HEK293 (cell line): ENCODE measurements at regions not wholly inside any gene's neighbourhood (a gene's known extent, or its start where the extent isn't known, plus 50 kb on each side); places are given as distances from the start of the nearest gene placed in this dataset.

ENCODE experiments used
- CTCF ChIA-PET: fragments of 350-600 bp; formaldehyde crosslinking; extraction: SDS; loops from one replicate; lab custom pipeline; 2021; ENCODE audit warnings: antibody characterized with exemption; lab: Yijun Ruan, JAX
- POLR2A ChIA-PET: fragments of 300-600 bp; formaldehyde crosslinking; extraction: SDS; loops from one replicate; lab custom pipeline; 2020; ENCODE audit warnings: antibody characterized with exemption, inconsistent platforms; lab: Yijun Ruan, JAX
- H3K27ac ChIP-seq: fragments of 200-500 bp; sonication (Bioruptor generic); 2 replicates; pipeline ENCODE4 v1.5.1; 2014; ENCODE audit warnings: low read depth, low read length, control low read depth, inconsistent platforms; ENCODE audit errors: extremely low read depth
- H3K36me3 ChIP-seq, 2 experiments: fragments of 200-500 bp in 1 of 2; sonication (Bioruptor generic) in 1 of 2; 1 replicate in 1 of 2; 2 replicates in 1 of 2; pipeline ENCODE4 v1.5.1; 2014 to 2017; ENCODE audit warnings: inconsistent platforms in 2 of 2, low read length in 2 of 2; ENCODE audit not compliant: control insufficient read depth in 2 of 2, insufficient read depth in 1 of 2
- H3K4me1 ChIP-seq: fragments of 200-500 bp; sonication (Bioruptor generic); 2 replicates; pipeline ENCODE4 v1.5.1; 2014; ENCODE audit warnings: mild to moderate bottlenecking, low read length, inconsistent platforms; ENCODE audit not compliant: control insufficient read depth, insufficient read depth
- H3K4me3 ChIP-seq: 2 replicates; pipeline ENCODE4 v1.5.1; 2011; ENCODE audit warnings: low read depth, mild to moderate bottlenecking, control low read depth, low read length, moderate library complexity
- H3K9me3 ChIP-seq: fragments of 200-500 bp; sonication (Bioruptor generic); 2 replicates; pipeline ENCODE4 v1.5.1; 2014; ENCODE audit warnings: low read depth, low read length, inconsistent platforms; ENCODE audit not compliant: control insufficient read depth, insufficient read depth
- KLF8 ChIP-seq: fragments of 450-650 bp; formaldehyde crosslinking; IDR thresholded peaks from 2 replicates; pipeline ENCODE4 v1.5.1; 2016; ENCODE audit warnings: missing biosample characterization, missing genetic modification characterization
- ZBTB48 ChIP-seq: fragments of 450-650 bp; formaldehyde crosslinking; IDR thresholded peaks from 2 replicates; pipeline ENCODE4 v1.5.1; 2016; ENCODE audit warnings: missing biosample characterization, missing genetic modification characterization
- ZFP3 ChIP-seq: fragments of 450-650 bp; formaldehyde crosslinking; IDR thresholded peaks from 2 replicates; pipeline ENCODE4 v1.5.1; 2016; ENCODE audit warnings: low read depth, missing biosample characterization, missing genetic modification characterization
- ZNF16 ChIP-seq: fragments of 450-650 bp; formaldehyde crosslinking; IDR thresholded peaks from 2 replicates; pipeline ENCODE4 v1.5.1; 2016; ENCODE audit warnings: low read depth, missing biosample characterization, missing genetic modification characterization
- ZNF169 ChIP-seq: fragments of 450-650 bp; formaldehyde crosslinking; IDR thresholded peaks from 2 replicates; pipeline ENCODE4 v1.5.1; 2016; ENCODE audit warnings: missing biosample characterization, missing genetic modification characterization
- ZNF19 ChIP-seq: fragments of 450-650 bp; formaldehyde crosslinking; IDR thresholded peaks from 2 replicates; pipeline ENCODE4; 2016; ENCODE audit warnings: missing biosample characterization, missing genetic modification characterization, low read depth
- ZNF248 ChIP-seq: fragments of 450-650 bp; formaldehyde crosslinking; IDR thresholded peaks from 2 replicates; pipeline ENCODE4 v1.5.1; 2017; ENCODE audit warnings: missing biosample characterization, missing genetic modification characterization
- ZNF280D ChIP-seq: fragments of 450-650 bp; formaldehyde crosslinking; IDR thresholded peaks from 2 replicates; pipeline ENCODE4 v1.5.1; 2016; ENCODE audit warnings: missing biosample characterization, missing genetic modification characterization
- ZNF404 ChIP-seq: fragments of 450-650 bp; formaldehyde crosslinking; IDR thresholded peaks from 2 replicates; pipeline ENCODE4 v1.5.1; 2017; ENCODE audit warnings: missing biosample characterization, missing genetic modification characterization
- ZNF426 ChIP-seq: fragments of 450-650 bp; formaldehyde crosslinking; IDR thresholded peaks from 2 replicates; pipeline ENCODE4 v1.5.1; 2017; ENCODE audit warnings: missing biosample characterization, missing genetic modification characterization, mild to moderate bottlenecking, inconsistent platforms, moderate library complexity
- ZNF624 ChIP-seq: fragments of 450-650 bp; formaldehyde crosslinking; IDR thresholded peaks from 2 replicates; pipeline ENCODE4 v1.5.1; 2017; ENCODE audit warnings: missing biosample characterization, missing genetic modification characterization
- ZNF692 ChIP-seq: fragments of 450-650 bp; formaldehyde crosslinking; IDR thresholded peaks from 2 replicates; pipeline ENCODE4 v1.5.1; 2016; ENCODE audit warnings: missing biosample characterization, missing genetic modification characterization
- ZSCAN4 ChIP-seq: fragments of 450-650 bp; formaldehyde crosslinking; IDR thresholded peaks from 2 replicates; pipeline ENCODE4 v1.5.1; 2017; ENCODE audit warnings: missing biosample characterization, missing genetic modification characterization
- TF ChIP-seq, protein P1 (sequence below): fragments of 450-650 bp; formaldehyde crosslinking; IDR thresholded peaks from 2 replicates; pipeline ENCODE4 v1.5.1; 2017; ENCODE audit warnings: missing biosample characterization, mild to moderate bottlenecking, missing genetic modification characterization, moderate library complexity
- TF ChIP-seq, protein P2 (sequence below): fragments of 450-650 bp; formaldehyde crosslinking; IDR thresholded peaks from 2 replicates; pipeline ENCODE4; 2016; ENCODE audit warnings: missing biosample characterization, missing genetic modification characterization
- TF ChIP-seq, protein P3 (sequence below): fragments of 450-650 bp; formaldehyde crosslinking; IDR thresholded peaks from 2 replicates; pipeline ENCODE4 v1.5.1; 2016; ENCODE audit warnings: missing biosample characterization, missing genetic modification characterization, low read depth
- TF ChIP-seq, protein P4 (sequence below): fragments of 450-650 bp; formaldehyde crosslinking; IDR thresholded peaks from 2 replicates; pipeline ENCODE4 v1.5.1; 2016; ENCODE audit warnings: missing biosample characterization, missing genetic modification characterization, borderline replicate concordance
- TF ChIP-seq, protein P5 (sequence below): fragments of 450-650 bp; formaldehyde crosslinking; IDR thresholded peaks from 2 replicates; pipeline ENCODE4 v1.5.1; 2016; ENCODE audit warnings: missing biosample characterization, missing genetic modification characterization, borderline replicate concordance

DNA sequence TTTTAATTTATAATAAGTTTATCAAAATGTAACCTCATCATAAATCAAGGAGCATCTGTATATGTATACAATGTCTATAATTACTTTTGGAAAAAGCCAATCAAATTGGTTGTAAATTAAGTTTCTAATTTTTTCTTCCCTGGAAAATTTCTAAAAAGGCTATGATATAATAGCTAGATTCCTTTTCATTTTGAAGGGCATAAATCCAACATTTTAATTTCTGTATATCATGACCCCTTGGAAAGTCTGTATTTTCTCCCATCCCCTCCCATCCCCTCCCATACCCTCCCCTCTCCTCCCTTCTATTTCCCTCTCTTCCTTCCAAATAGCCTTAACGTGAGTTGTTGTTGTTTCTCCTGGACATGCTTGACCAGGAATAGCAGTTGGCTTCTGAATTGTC is 247.1 kb upstream of the FSTL5 start (continued):
- no peak for TF ChIP-seq ZNF280D
- TF ChIP-seq, protein P1, sequence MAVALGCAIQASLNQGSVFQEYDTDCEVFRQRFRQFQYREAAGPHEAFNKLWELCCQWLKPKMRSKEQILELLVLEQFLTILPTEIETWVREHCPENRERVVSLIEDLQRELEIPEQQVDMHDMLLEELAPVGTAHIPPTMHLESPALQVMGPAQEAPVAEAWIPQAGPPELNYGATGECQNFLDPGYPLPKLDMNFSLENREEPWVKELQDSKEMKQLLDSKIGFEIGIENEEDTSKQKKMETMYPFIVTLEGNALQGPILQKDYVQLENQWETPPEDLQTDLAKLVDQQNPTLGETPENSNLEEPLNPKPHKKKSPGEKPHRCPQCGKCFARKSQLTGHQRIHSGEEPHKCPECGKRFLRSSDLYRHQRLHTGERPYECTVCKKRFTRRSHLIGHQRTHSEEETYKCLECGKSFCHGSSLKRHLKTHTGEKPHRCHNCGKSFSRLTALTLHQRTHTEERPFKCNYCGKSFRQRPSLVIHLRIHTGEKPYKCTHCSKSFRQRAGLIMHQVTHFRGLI (tag by site-specific recombination) = no peak
- TF ChIP-seq, protein P2, sequence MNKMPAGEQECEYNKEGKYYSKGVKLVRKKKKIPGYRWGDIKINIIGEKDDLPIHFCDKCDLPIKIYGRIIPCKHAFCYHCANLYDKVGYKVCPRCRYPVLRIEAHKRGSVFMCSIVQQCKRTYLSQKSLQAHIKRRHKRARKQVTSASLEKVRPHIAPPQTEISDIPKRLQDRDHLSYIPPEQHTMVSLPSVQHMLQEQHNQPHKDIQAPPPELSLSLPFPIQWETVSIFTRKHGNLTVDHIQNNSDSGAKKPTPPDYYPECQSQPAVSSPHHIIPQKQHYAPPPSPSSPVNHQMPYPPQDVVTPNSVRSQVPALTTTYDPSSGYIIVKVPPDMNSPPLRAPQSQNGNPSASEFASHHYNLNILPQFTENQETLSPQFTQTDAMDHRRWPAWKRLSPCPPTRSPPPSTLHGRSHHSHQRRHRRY (tag by site-specific recombination) = no peak
- TF ChIP-seq ZNF426 (tag by site-specific recombination) = no peak

- H3K4me3 ChIP-seq = no peak overlapping the region
- H3K9me3 ChIP-seq = no peaks in the 10 kb centered on the region
- ChIA-PET CTCF (no interaction called here), POLR2A (no interaction called here)
- H3K27ac ChIP-seq = no peak overlapping the region
- H3K4me1 ChIP-seq = no peaks in the 10 kb centered on the region
- no peaks in the 10 kb centered on the region for H3K36me3 ChIP-seq
- TF ChIP-seq ZSCAN4 (tag by site-specific recombination) (no peak), ZNF692 (tag by site-specific recombination) (no peak), ZNF16 (no peak), ZNF248 (tag by site-specific recombination) (no peak), KLF8 (tag by site-specific recombination) (no peak), ZBTB48 (tag by site-specific recombination) (no peak), ZNF404 (tag by site-specific recombination) (no peak), ZNF19 (tag by site-specific recombination) (no peak), ZFP3 (tag by site-specific recombination) (no peak), ZNF169 (no peak), ZNF624 (tag by site-specific recombination) (no peak)
- TF ChIP-seq, protein P3, sequence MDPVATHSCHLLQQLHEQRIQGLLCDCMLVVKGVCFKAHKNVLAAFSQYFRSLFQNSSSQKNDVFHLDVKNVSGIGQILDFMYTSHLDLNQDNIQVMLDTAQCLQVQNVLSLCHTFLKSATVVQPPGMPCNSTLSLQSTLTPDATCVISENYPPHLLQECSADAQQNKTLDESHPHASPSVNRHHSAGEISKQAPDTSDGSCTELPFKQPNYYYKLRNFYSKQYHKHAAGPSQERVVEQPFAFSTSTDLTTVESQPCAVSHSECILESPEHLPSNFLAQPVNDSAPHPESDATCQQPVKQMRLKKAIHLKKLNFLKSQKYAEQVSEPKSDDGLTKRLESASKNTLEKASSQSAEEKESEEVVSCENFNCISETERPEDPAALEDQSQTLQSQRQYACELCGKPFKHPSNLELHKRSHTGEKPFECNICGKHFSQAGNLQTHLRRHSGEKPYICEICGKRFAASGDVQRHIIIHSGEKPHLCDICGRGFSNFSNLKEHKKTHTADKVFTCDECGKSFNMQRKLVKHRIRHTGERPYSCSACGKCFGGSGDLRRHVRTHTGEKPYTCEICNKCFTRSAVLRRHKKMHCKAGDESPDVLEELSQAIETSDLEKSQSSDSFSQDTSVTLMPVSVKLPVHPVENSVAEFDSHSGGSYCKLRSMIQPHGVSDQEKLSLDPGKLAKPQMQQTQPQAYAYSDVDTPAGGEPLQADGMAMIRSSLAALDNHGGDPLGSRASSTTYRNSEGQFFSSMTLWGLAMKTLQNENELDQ = no peak
- TF ChIP-seq, protein P2 (tag by site-specific recombination) = no peak
- TF ChIP-seq, protein P4, sequence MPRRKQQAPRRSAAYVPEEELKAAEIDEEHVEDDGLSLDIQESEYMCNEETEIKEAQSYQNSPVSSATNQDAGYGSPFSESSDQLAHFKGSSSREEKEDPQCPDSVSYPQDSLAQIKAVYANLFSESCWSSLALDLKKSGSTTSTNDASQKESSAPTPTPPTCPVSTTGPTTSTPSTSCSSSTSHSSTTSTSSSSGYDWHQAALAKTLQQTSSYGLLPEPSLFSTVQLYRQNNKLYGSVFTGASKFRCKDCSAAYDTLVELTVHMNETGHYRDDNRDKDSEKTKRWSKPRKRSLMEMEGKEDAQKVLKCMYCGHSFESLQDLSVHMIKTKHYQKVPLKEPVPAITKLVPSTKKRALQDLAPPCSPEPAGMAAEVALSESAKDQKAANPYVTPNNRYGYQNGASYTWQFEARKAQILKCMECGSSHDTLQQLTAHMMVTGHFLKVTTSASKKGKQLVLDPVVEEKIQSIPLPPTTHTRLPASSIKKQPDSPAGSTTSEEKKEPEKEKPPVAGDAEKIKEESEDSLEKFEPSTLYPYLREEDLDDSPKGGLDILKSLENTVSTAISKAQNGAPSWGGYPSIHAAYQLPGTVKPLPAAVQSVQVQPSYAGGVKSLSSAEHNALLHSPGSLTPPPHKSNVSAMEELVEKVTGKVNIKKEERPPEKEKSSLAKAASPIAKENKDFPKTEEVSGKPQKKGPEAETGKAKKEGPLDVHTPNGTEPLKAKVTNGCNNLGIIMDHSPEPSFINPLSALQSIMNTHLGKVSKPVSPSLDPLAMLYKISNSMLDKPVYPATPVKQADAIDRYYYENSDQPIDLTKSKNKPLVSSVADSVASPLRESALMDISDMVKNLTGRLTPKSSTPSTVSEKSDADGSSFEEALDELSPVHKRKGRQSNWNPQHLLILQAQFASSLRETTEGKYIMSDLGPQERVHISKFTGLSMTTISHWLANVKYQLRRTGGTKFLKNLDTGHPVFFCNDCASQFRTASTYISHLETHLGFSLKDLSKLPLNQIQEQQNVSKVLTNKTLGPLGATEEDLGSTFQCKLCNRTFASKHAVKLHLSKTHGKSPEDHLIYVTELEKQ (tag by site-specific recombination) = no peak
- TF ChIP-seq, protein P5, sequence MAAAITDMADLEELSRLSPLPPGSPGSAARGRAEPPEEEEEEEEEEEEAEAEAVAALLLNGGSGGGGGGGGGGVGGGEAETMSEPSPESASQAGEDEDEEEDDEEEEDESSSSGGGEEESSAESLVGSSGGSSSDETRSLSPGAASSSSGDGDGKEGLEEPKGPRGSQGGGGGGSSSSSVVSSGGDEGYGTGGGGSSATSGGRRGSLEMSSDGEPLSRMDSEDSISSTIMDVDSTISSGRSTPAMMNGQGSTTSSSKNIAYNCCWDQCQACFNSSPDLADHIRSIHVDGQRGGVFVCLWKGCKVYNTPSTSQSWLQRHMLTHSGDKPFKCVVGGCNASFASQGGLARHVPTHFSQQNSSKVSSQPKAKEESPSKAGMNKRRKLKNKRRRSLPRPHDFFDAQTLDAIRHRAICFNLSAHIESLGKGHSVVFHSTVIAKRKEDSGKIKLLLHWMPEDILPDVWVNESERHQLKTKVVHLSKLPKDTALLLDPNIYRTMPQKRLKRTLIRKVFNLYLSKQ (tag by site-specific recombination) = no peak
Measured at GRCh38 chr4:162409048-162409447, 245.2 kb upstream of the FSTL5 start.
